ENCODE measurements at regions not wholly inside any gene's neighbourhood (a gene's known extent, or its start where the extent isn't known, plus 50 kb on each side); places are given as distances from the start of the nearest gene placed in this dataset.
"Not testable (repeated sequence)": the region's sequence is repeated elsewhere in the genome, so short reads cannot be mapped to it uniquely, and the experiment has no call there.

- Histone ChIP-seq H3K36me3 (no peaks in the 10 kb centered on the region), H3K4me3 (no peak overlapping the region), H3K9me3 (no peaks in the 10 kb centered on the region), H3K27me3 (ENCODE audit: low read depth) (no peaks in the 10 kb centered on the region), H3K27ac (no peak overlapping the region), H3K4me1 (peaks cover 10% of the 10 kb centered on the region)
- TF ChIP-seq CTCF (IDR thresholded peaks at IDR 0.05), result no peak
- intact Hi-C loops (cut with DNase I), result no loop called here
- DNase-seq, result no peak
- peak; percentile 33 to 49 for ATAC-seq
These were observed 166.5 kb upstream of the COPS8 start for GRCh38 chr2:236919209-236919608.

- H3K4me3 ChIP-seq; intact Hi-C loops (cut with DNase I); H3K36me3 ChIP-seq; H3K27ac ChIP-seq; H3K27me3 ChIP-seq (ENCODE audit: low read depth); DNase-seq; H3K9me3 ChIP-seq; ATAC-seq: not testable (repeated sequence)
- peaks cover 10% of the 10 kb centered on the region for H3K4me1 ChIP-seq
These were observed 165.8 kb upstream of the COPS8 start for GRCh38 chr2:236919801-236920379.

GRCh38 chr2:236922061-236922460 is 163.6 kb upstream of the COPS8 start:
- Histone ChIP-seq H3K9me3 (no peaks in the 10 kb centered on the region), H3K36me3 (no peaks in the 10 kb centered on the region), H3K4me3 (no peak overlapping the region), H3K27me3 (ENCODE audit: low read depth) (no peaks in the 10 kb centered on the region), H3K4me1 (no peaks in the 10 kb centered on the region), H3K27ac (no peak overlapping the region)
- ATAC-seq, result no peak
- no peak for DNase-seq
- intact Hi-C loops (cut with DNase I), result no loop called here
- TF ChIP-seq CTCF (IDR thresholded peaks at IDR 0.05), result no peak

- H3K27ac ChIP-seq, result peak overlapping the region; percentile 31
- no peaks in the 10 kb centered on the region for H3K9me3 ChIP-seq
- DNase-seq (no peak), ATAC-seq (peak; percentile 61 to 66)
- H3K4me1 ChIP-seq, result no peaks in the 10 kb centered on the region
- H3K27me3 ChIP-seq (ENCODE audit: low read depth), result no peaks in the 10 kb centered on the region
- H3K36me3 ChIP-seq, result no peaks in the 10 kb centered on the region
- TF ChIP-seq CTCF (IDR thresholded peaks at IDR 0.05), result no peak
- H3K4me3 ChIP-seq, result peak overlapping the region; percentile 36
- intact Hi-C loops (cut with DNase I), result no loop called here
These were observed 157.2 kb upstream of the COPS8 start for GRCh38 chr2:236928380-236929037.

- Histone ChIP-seq H3K27me3 (ENCODE audit: low read depth) (no peaks in the 10 kb centered on the region), H3K27ac (no peak overlapping the region), H3K9me3 (no peaks in the 10 kb centered on the region), H3K36me3 (no peaks in the 10 kb centered on the region), H3K4me3 (no peak overlapping the region), H3K4me1 (no peaks in the 10 kb centered on the region)
- intact Hi-C loops (cut with DNase I), result no loop called here
- TF ChIP-seq CTCF (IDR thresholded peaks at IDR 0.05), result no peak
- no peak for ATAC-seq
- no peak for DNase-seq
These were observed 152.8 kb upstream of the COPS8 start for GRCh38 chr2:236932831-236933361.

- no peak for ATAC-seq
- H3K4me1 ChIP-seq, result peaks cover 7% of the 10 kb centered on the region
- no peak for TF ChIP-seq CTCF (IDR thresholded peaks at IDR 0.05)
These were observed 151.5 kb upstream of the COPS8 start for GRCh38 chr2:236934166-236934565.

More at GRCh38 chr2:236934166-236934565, 151.5 kb upstream of the COPS8 start:
- no peaks in the 10 kb centered on the region for H3K9me3 ChIP-seq
- intact Hi-C loops (cut with DNase I), result no loop called here
- H3K27ac ChIP-seq, result no peak overlapping the region
- DNase-seq, result no peak
- no peaks in the 10 kb centered on the region for H3K36me3 ChIP-seq
- H3K4me3 ChIP-seq, result no peak overlapping the region
- no peaks in the 10 kb centered on the region for H3K27me3 ChIP-seq (ENCODE audit: low read depth)

Data from lower lobe of right lung (tissue), 2 donors.